ENCODE measurements at regions not wholly inside any gene's neighbourhood (a gene's known extent, or its start where the extent isn't known, plus 50 kb on each side); places are given as distances from the start of the nearest gene placed in this dataset.

- TF ChIP-seq CTCF (conservative IDR thresholded peaks at IDR 0.05; ENCODE audit: low read depth, low read length) (no peak), EZH2 (IDR thresholded peaks at IDR 0.05; ENCODE audit: borderline replicate concordance, low read depth, low read length, poor library complexity, severe bottlenecking) (no peak)
Measured at GRCh38 chr6:139962654-139963347, 588.4 kb upstream of the CITED2 start.

Data from A673 (cell line).